Pancreas (tissue), 10 donors: ENCODE measurements at regions not wholly inside any gene's neighbourhood (a gene's known extent, or its start where the extent isn't known, plus 50 kb on each side); places are given as distances from the start of the nearest gene placed in this dataset.

Source experiments
- ATAC-seq, 4 donors: fragments of 200-7000 bp; cut with Tn5 transposase; one replicate each; pipeline versions ENCODE4 v1.8.0 to v1.9.1; 2020; ENCODE audit warnings: mild to moderate bottlenecking in 4 of 4, moderate library complexity in 4 of 4
- DNase-seq, 6 donors: peaks; one replicate each; pipeline ENCODE4 v3.0.0-alpha.2; 2020
- FAIRE-seq: peaks from 2 replicates; lab custom pipeline; 2012; peaks lifted over from hg19 to GRCh38; lab: Jason Lieb, UNC
- H3K27ac ChIP-seq, 4 donors: fragments of 200-600 bp; sonication (generic); 1 replicate in 3 of 4; 2 replicates in 1 of 4; pipeline versions ENCODE4 v1.5.0 to v1.8.0; 2020
- H3K27me3 ChIP-seq, 4 donors: fragments of 200-600 bp; one replicate each; pipeline ENCODE4 v1.8.0; 2021
- H3K36me3 ChIP-seq, 3 donors: fragments of 200-600 bp; sonication (generic) in 1 of 3; one replicate each; pipeline versions ENCODE4 v1.5.0 to v1.8.0; 2020 to 2021
- H3K4me1 ChIP-seq, 3 donors: fragments of 200-600 bp; one replicate each; pipeline ENCODE4 v1.8.0; 2021
- H3K4me3 ChIP-seq, 4 donors: fragments of 200-600 bp; sonication (generic) in 2 of 4; one replicate each; pipeline versions ENCODE4 v1.5.0 to v1.8.0; 2020 to 2021
- H3K9me3 ChIP-seq, 4 donors: fragments of 200-600 bp; one replicate each; pipeline ENCODE4 v1.8.0; 2021
- CTCF ChIP-seq, 4 donors: fragments of 200-600 bp; sonication (generic) in 3 of 4; IDR thresholded peaks; one replicate each; pipeline versions ENCODE4 v1.5.0 to v1.8.0; 2021; ENCODE audit warnings: antibody characterized with exemption in 4 of 4
- WGBS, 2 donors: extraction: QIAGEN DNeasy Blood & Tissue Kit; methylation state at CpG; one replicate each; pipeline ENCODE4 v1.1.7; 2013; 5-methylcytosine and 5-hydroxymethylcytosine counted together
- intact Hi-C, 3 donors: fragments of 100-400 bp; cut with DNase I; formaldehyde crosslinking; loops; one replicate each; pipeline versions ENCODE4 v1.11.1 to v1.14.2; 2022
- donor health status: healthy with polysubstance abuse.
- donor health status: DM: no; HTN: no; CAD: no; lungs with moderate emphysema.
- donor health status: DM: no; HTN: no; CAD: no.
- donor health status: control.
- donor health status: control.
- donor health status: Bipolar disorder and iron deficiency.
- donor health status: DM: yes; HTN: yes; CAD: no.
- donor health status: DM: no; HTN: no; CAD: no.
- donor health status: DM: no; HTN: no; CAD: no.
- donor health status: DM: yes; HTN: yes; CAD: no.

DNA sequence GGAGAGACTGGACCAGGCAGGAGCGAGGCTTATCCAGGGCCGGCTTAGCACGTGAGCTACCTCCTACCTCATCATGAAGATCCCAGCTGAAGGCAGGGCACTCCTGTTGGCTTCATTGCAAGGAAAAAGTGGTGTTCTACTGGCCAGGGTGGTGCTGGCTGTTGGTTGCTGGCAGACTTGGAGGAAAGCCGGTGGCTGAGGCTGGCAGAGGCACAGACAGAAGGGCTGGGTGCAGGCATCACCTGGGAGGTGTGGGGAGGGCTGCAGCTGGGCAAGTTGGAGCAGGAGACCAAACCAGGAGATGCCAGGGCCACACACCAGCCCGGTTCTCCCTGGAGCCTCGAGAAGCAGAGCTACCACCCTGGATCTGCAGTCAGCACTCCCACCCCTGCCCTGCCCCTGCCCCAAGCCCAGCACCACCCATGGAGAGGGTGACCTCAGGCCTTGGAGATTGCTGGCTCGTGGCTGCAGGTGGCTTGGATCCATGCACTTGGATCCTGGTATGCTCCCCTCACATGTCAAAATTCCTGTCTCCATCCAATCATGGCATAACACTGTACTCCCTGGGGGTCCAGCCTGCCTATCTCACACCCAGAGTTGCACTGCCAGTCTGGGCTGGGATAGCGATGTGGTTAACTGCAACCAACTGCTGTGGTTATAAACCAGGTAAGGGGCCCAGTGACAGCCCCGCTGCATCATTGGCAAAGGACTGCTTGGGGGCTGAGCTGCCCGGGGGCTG is 49.7 kb downstream of the GLI2 start:
- Histone ChIP-seq H3K4me3 (no peak overlapping the region), H3K4me1 (no peaks in the 10 kb centered on the region), H3K9me3 (no peaks in the 10 kb centered on the region), H3K36me3 (no peaks in the 10 kb centered on the region), H3K27me3 (no peaks in the 10 kb centered on the region), H3K27ac (no peak overlapping the region)
- FAIRE-seq (no peak), ATAC-seq (no peak), DNase-seq (no peak)
- 69 to 79% methylated on average over 10 of the region's 10 CpGs for WGBS, 2 donors
- no peak for TF ChIP-seq CTCF (IDR thresholded peaks at IDR 0.05)
- intact Hi-C loops, result no loop called here

GRCh38 chr2:120786038-120786960 is 50.6 kb downstream of the GLI2 start:
- 87% methylated on average over 13 of the region's 13 CpGs for WGBS, 2 donors
- no peak for ATAC-seq
- no peak for DNase-seq
- intact Hi-C loops, result no loop called here
- no peak overlapping the region for H3K27ac ChIP-seq
- TF ChIP-seq CTCF (IDR thresholded peaks at IDR 0.05), result no peak
- FAIRE-seq, result no peak
- no peaks in the 10 kb centered on the region for H3K36me3 ChIP-seq
- H3K4me3 ChIP-seq, result no peak overlapping the region
- no peaks in the 10 kb centered on the region for H3K27me3 ChIP-seq
- no peaks in the 10 kb centered on the region for H3K4me1 ChIP-seq
- H3K9me3 ChIP-seq, result no peaks in the 10 kb centered on the region

DNA sequence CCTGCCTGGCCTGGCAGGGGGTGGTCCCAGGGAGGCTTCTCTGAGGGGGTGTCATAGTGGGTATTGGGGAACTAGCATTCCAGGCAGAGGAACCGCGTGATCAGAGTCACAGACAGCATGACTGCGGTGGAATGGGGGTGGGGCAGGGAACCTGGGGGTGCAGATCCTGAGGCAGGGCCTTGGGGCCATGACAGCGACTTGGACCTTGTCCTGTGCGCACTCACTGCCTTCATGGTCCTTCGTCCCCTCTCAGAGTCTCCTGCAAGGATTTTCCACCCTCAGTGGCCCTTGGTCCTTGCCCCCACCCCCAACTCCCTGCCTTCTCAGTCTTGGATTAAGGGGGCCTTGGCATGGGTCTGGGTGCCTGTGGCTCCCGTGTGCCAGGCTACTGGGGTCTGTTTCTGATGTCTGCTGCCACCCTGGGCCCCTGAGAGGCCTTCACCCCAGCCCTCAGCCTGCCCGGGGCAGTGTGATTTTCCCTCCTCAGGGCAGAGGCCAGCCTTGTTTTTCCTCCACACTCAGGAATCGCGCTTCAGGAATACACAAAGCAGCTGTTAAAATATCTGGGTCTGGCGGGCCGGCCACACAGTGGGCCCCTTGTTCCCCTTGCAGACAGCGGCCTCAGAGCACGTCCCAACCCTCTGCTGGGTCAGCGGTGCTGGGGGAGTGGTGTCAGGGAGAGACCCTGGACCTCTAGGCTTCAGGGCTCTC is 51.6 kb downstream of the GLI2 start:
- intact Hi-C loops, result no loop called here
- no peak overlapping the region for H3K4me3 ChIP-seq
- no peaks in the 10 kb centered on the region for H3K27me3 ChIP-seq
- DNase-seq, result no peak
- no peaks in the 10 kb centered on the region for H3K4me1 ChIP-seq
- no peaks in the 10 kb centered on the region for H3K36me3 ChIP-seq
- WGBS, 2 donors, result 81 to 85% methylated on average over 15 of the region's 15 CpGs
- no peak for FAIRE-seq
- no peak overlapping the region for H3K27ac ChIP-seq
- H3K9me3 ChIP-seq, result no peaks in the 10 kb centered on the region
- TF ChIP-seq CTCF (IDR thresholded peaks at IDR 0.05), result no peak
- no peak for ATAC-seq

DNA sequence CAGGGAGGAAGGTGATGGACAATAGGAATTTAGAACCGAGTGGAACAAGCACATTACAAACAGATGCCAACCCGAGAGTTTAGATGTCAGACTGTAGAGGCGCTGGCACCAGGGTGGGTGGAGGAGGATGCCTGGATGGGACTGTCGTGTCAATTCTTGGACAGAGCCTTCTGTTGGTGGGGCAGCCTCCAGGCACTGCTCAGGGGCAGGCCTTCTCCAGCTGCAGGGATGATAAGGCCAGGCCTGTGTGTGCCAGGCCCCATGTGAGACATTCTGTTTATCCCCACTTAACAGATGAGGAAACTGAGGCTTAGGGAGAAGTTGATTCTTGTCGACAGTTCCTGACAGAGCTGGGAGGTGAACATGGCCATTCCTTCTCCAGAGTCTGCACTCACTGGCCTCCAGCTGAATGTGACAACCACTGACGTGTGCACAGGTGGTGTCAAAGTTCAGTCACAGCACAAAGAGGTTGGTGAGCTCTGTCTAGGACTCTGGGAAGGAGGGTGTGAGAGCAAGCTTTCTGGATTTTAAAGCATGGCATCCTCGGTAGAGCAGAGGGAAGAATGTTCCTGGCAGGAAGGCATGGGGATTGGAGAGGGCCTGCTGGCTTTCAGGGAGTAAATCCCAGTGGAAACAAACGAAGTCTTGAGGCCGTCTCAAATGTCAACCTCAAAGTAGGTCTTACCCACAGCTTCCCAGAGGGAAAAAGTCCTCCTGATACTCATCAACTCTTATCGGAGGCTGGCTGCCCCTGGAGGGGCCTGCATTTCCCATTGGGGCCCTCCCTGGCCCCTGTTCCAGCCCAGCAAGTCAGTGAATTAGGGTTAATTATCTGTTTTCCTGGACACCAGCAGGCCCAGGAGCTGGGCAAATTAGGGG is 52.4 kb downstream of the GLI2 start:
- intact Hi-C loops, result no loop called here
- FAIRE-seq, result no peak

More for the DNA sequence above, 52.4 kb downstream of the GLI2 start:
- no peak for ATAC-seq
- no peak overlapping the region for H3K27ac ChIP-seq
- no peak for TF ChIP-seq CTCF (IDR thresholded peaks at IDR 0.05)
- H3K4me3 ChIP-seq, result no peak overlapping the region
- no peaks in the 10 kb centered on the region for H3K27me3 ChIP-seq
- no peaks in the 10 kb centered on the region for H3K4me1 ChIP-seq
- no peak for DNase-seq
- H3K36me3 ChIP-seq, result no peaks in the 10 kb centered on the region
- 66 to 76% methylated on average over 10 of the region's 10 CpGs for WGBS, 2 donors
- H3K9me3 ChIP-seq, result no peaks in the 10 kb centered on the region
